ENCODE measurements at regions not wholly inside any gene's neighbourhood (a gene's known extent, or its start where the extent isn't known, plus 50 kb on each side); places are given as distances from the start of the nearest gene placed in this dataset.

- DNase-seq (ENCODE audit: low read depth in 2 of 3, low spot score in 1 of 3), result no peak
Measured at GRCh38 chr3:117695871-117696645, 986.5 kb downstream of the TUSC7 start.

DNA sequence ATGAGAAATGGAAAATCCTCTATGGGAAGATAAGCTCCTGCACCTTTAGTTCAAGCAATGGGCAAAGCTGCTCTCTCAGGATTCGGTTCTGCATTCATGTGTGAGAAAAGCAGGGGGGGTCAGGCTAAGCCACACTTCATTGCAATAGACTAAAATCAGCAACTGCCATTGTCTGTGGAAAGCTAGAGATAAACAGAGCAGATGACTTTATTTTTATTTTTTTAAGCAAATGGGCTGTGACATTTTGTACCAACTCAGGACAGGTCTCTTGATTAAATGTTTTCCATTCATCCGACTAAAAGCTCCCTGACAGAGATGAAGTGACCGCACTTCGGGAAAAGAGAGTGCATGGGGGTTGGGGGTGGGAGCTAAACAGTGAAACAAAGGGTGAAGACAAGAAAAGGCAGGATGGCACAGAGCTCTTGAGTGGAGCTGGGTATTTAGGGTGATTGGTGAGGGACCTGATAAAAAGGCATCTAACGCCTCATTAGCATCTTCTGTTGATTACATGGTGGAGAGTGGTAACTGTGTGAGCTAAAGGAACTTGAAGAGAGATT, 987.4 kb downstream of the TUSC7 start:
- DNase-seq (ENCODE audit: low read depth in 2 of 3, low spot score in 1 of 3), result no peak

DNA sequence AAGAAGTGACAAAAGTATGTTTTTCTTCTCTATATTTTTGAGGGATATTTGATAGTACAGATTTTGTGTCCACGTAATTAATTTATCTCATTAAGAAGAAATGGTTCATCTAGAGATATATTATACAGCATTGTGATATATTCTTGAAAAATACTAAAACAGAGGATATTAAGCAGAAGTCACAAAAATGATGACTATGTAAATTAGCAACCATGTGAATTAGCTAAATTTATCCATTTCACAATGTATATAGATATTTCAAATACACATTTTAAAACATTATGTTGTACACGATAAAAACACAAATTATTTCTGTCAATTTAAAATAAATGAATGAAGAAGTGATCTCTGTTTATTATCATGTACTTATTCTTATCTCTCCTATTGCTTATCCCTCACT, 989.5 kb downstream of the TUSC7 start:
- no peak for DNase-seq (ENCODE audit: low read depth in 2 of 3, low spot score in 1 of 3)

- DNase-seq (ENCODE audit: low read depth in 2 of 3, low spot score in 1 of 3), result no peak
Measured at GRCh38 chr3:117700573-117701360, 991.2 kb downstream of the TUSC7 start.

DNA sequence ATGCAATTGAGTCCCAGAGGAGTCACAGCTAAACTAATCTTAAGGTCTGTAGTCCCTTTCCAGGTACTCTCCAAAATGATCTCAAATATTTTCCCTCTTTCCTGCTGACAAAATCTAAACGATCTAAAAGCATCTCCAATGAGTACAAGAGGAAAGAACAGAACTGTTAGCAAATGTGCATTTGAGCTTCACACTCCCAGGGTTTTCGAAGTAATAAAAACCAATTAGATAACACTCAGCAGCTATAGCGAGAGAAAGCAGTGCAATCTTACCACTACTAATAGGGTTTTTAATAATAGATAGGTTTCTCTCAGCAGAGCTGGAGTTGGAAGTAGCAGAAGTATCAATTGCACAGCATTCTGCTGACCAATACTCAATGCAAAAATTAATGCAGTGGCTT, 995.4 kb downstream of the TUSC7 start:
- DNase-seq (ENCODE audit: low read depth in 2 of 3, low spot score in 1 of 3), result no peak

GRCh38 chr3:117706037-117706436, 996.5 kb downstream of the TUSC7 start:
- no peak for DNase-seq (ENCODE audit: low read depth in 2 of 3, low spot score in 1 of 3)

DNA sequence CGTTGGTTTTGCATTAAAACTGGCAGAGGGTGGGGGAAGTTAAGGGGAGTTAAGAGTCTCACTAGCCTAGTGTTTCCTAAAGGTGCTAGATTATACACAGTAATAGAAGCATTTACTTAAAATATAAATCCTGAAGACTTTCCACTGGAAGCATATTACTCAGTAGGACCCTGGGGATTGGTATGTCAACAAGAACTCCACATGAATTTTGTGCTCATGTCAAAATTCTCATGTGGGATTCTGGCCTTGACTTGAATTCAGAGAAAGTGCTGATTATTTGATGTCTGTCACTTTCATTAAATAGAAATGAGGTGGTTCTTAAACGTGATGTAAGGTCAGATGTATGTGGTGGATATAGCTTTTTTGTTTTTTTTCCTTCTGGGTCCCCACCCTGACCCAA, 997.2 kb downstream of the TUSC7 start:
- DNase-seq (ENCODE audit: low read depth in 2 of 3, low spot score in 1 of 3), result no peak

DNA sequence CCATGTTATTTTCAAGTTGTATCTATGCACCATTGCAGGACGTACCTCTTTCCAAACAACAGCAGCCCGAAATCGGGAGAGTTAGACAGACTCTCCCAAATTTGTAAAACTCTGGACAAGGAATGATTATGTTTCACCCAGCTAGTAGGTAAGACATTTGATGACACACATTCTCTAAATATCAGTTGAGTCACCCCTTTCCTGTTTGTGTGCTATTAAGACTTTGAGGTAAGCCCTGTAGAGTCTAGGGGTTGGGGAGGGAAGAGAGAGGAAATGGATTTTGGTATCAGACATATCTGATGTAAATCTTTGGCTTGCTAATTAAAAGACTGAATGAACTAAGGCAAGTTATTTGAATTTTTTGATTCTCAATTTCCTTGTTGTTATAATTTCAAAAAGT, 999.0 kb downstream of the TUSC7 start:
- DNase-seq (ENCODE audit: low read depth in 2 of 3, low spot score in 1 of 3), result no peak

GRCh38 chr3:117709108-117709507, 999.5 kb downstream of the TUSC7 start:
- no peak for DNase-seq (ENCODE audit: low read depth in 2 of 3, low spot score in 1 of 3)

DNA sequence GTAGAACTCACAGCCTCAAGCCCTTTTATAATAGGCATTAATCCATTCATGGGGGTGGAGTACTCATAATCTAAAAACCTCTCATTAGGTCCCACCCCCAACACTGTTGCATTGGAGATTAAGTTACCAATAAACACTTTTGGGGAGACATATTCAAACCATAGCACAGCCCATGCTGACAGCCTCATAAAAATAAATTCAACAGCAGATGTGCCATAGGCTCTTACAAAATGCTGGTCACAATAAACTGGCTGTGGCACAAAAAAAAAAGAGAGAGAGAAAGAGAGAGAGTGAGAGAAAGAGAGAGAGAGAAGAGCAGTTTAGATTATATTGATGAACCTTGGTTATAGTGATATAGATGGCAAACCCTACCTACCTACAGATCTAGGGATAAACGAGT, 1000.9 kb downstream of the TUSC7 start:
- no peak for DNase-seq (ENCODE audit: low read depth in 2 of 3, low spot score in 1 of 3)

GRCh38 chr3:117719316-117719926, 1009.8 kb downstream of the TUSC7 start:
- DNase-seq (ENCODE audit: low read depth in 2 of 3, low spot score in 1 of 3), result no peak

DNA sequence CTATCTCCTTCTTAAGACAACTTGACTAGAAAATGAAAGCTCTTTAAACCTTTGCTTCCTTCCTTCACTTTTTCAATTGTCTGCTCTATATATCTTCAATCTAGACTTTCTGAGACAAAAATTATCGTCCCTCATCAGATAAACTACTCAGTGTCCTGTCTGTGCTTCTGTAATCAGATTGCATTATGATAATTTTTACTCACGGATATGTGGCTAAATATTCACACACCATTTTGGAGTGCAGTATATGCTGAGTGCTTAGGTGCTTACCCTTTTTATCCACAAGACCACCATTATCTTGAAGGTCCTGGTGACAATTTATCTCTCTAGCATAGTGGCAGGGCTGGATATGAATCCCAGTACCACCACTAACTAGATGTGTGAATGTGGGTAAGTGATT, 1012.3 kb downstream of the TUSC7 start:
- no peak for DNase-seq (ENCODE audit: low read depth in 2 of 3, low spot score in 1 of 3)

DNA sequence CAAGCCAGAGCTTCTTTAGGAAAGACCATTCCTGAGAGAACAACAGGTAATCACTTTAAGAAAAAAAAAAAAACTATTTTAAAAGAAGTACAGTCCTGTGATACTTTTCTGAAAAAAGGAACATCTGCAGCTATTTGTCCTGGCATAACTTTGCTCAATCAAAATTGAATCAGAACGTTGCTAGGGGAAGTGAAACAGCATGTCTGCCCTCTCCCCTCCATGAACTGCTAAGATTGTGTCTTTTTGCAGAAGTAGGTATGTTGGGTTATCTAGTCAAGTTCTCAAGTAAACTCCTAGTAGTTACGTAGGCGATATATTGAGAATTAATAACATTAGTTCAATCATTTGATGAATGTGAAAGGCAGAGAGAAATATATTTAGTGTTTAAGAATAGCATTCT, 1013.3 kb downstream of the TUSC7 start:
- no peak for DNase-seq (ENCODE audit: low read depth in 2 of 3, low spot score in 1 of 3)

DNA sequence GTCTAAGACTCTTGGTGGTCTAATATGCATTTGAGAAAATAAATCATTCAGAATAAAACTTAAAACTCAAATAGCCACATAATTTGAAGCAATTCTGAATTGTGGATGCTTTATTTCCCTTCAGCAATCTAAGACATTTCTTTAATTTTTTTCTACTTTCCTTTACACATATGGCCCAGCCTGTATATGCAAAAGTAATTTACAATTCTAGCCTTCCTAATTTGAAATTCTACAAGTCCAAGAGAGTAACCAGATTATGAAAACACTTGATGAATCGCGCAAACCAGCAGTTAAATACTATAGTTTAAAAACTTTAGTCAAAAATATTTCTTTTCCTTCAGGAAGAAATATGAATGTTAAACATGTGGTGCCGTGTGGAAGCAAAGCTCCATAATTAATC, 1014.2 kb downstream of the TUSC7 start:
- DNase-seq (ENCODE audit: low read depth in 2 of 3, low spot score in 1 of 3), result no peak

DNA sequence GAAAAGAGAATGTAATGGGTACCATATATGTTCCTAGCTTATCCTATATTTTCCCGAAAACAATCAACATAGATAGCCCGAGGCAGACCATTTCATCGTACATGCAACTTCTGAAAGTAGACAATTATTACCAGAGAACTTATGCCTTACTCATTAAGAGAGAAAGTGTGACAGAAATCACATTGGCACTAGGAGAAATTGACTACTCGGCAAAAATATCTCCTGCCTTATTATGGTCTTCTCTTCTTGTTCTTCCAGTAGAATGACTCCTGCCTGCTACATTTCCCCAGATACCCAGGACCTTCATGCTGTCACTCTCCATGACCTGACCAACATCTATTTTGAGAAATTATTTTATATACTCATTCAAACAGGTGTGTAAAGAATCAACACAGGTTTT, 1015.7 kb downstream of the TUSC7 start:
- DNase-seq (ENCODE audit: low read depth in 2 of 3, low spot score in 1 of 3), result no peak

DNA sequence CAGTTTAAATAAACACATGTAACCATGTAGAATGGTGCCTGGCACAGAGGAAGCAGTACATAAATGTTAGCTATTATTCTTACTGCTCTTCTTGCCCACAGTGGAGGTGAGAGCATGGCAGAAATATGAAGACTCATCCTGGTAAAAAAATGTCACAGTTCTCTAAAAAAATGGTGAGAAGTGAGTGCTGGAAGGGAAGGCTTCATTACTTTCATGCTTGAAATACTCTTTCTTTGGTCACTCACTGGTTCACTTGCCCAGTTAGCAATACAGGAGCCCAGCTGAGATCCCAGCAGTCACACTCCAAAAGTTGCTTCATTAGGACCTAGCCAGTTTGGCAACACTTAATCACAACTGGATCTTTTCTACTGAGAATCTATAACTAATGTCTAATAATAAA, 1017.2 kb downstream of the TUSC7 start:
- DNase-seq (ENCODE audit: low read depth in 2 of 3, low spot score in 1 of 3), result no peak

DNA sequence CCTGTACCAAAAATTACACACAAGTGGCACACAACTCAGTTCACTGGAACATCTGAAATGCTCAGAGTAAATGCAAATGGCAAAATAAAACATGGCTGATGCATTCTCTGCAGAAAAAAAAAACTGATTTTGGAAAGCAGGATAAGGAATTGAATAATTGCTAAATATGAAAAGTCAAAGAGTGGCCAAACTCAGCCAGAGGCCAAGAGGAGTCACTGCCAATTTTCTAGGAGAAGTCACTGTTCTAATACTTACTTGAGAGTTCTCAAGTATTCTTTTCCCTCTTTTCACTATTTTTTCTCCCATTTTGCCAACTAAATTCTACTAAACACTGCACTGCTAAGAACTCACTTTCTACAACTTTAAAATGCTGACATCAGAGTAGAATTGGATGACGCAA, 1018.6 kb downstream of the TUSC7 start:
- no peak for DNase-seq (ENCODE audit: low read depth in 2 of 3, low spot score in 1 of 3)

DNA sequence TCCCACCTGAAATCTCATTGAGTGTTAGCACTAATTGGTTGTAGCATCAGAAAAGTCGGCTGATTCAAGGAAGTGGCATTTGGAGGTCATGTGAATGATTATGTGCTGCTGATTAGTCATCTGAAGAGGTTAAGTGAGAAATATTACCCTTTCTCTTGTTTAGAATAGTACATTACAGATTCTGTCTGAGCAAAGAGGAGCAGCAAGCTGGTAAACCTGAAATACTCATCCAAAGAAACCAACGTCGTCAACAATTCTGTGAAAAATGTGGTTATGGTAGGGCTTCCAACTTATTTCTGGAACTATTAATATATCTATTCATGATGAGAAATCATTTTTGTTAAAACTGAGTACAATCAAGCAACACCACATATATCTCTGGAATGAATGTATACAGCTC, 1024.9 kb downstream of the TUSC7 start:
- DNase-seq (ENCODE audit: low read depth in 2 of 3, low spot score in 1 of 3), result no peak

GRCh38 chr3:117735481-117736101, 1026.0 kb downstream of the TUSC7 start:
- DNase-seq (ENCODE audit: low read depth in 2 of 3, low spot score in 1 of 3), result no peak

- no peak for DNase-seq (ENCODE audit: low read depth in 2 of 3, low spot score in 1 of 3)
Measured at GRCh38 chr3:117736846-117737245, 1027.3 kb downstream of the TUSC7 start.

- no peak for DNase-seq (ENCODE audit: low read depth in 2 of 3, low spot score in 1 of 3)
Measured at GRCh38 chr3:117743993-117744392, 1034.4 kb downstream of the TUSC7 start.
